ENCODE measurements at regions not wholly inside any gene's neighbourhood (a gene's known extent, or its start where the extent isn't known, plus 50 kb on each side); places are given as distances from the start of the nearest gene placed in this dataset.

DNA sequence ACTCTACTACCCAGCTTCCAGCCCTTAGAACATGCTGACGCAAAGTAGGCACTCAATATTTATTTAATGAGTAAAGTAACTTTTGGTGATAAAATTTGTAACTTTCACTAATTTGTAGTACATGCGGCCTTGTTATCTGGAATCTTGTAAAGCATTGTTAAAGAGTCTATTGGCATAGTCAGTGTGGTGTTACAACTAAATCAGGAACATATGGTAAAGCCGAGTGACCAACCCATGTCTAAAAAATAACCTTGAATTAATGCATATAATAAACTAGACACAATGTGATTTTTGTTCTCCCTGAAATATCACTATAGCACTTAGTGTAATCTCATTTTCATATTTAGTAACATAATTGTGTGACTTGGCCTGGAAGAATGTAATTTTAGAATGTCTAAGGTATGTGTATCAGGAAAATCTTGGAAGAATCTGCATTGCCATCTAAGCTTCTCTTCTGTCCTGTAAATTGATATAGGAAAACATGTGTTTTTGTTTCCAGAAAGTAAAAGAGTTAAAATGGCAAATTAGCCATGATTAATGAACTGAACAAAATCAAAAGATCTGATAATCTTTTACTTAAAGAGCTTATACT, 256.7 kb upstream of the GNAI1 start:
- Histone ChIP-seq H3K27me3 (no peaks in the 10 kb centered on the region), H3K4me1 (no peaks in the 10 kb centered on the region), H3K27ac (no peak overlapping the region), H3K36me3 (no peaks in the 10 kb centered on the region), H3K4me3 (no peak overlapping the region), H3K9me3 (no peaks in the 10 kb centered on the region)
- TF ChIP-seq POLR2A (IDR thresholded peaks at IDR 0.05), result no peak
- no peak for DNase-seq
- ATAC-seq, result no peak
- whole genome bisulfite sequencing (ENCODE audit: insufficient coverage, low coverage, low lambda C conversion rate, missing lambda C conversion rate), result 47% methylated on average over 3 of the region's 3 CpGs
- intact Hi-C loops (cut with DNase I), result no loop called here

DNA sequence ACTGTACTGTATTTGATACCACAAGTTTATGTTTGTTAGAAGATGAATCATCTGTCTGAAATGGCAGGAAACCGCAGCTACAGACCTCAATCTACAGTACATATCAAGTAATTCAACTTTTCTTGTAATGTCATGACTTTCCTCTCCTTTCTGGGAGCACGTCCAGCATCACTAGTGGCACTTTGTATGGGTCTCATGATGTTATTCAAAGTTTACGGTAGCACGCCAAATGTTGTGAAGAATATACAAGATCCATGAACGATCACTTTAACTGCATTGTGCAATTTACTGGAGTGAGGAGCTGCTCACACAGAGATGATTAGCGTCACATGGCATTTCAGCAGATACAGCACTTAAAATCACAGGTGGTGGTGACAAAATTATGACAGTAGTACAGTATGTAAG, 257.8 kb upstream of the GNAI1 start:
- no peaks in the 10 kb centered on the region for H3K36me3 ChIP-seq
- 66% methylated on average over 6 of the region's 6 CpGs for WGBS (ENCODE audit: insufficient coverage, low coverage, low lambda C conversion rate, missing lambda C conversion rate)
- H3K27ac ChIP-seq, result no peak overlapping the region
- no peak overlapping the region for H3K4me3 ChIP-seq
- intact Hi-C loops (cut with DNase I), result no loop called here
- no peak for TF ChIP-seq POLR2A (IDR thresholded peaks at IDR 0.05)
- no peaks in the 10 kb centered on the region for H3K27me3 ChIP-seq
- H3K9me3 ChIP-seq, result no peaks in the 10 kb centered on the region
- no peaks in the 10 kb centered on the region for H3K4me1 ChIP-seq
- DNase-seq (no peak), ATAC-seq (no peak)

DNA sequence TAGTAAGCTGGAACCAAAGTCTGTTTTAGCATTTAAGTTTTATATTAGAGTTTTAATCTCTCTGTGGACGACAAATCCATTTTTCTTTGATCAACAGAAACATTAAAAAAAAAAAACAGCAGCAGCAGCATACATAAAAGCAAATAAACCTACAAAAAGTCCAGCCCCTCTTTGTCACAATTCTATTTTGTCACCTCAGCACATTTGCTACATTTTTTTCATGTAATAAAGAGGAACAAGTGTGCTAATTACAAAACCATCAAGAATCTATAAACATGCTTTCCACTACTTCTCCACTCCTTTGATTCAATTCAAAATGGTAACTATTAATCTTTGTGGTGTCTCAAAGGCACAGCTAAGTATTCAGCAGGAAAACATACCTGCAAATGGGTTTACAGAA, 259.8 kb upstream of the GNAI1 start:
- Histone ChIP-seq H3K9me3 (no peaks in the 10 kb centered on the region), H3K27me3 (no peaks in the 10 kb centered on the region), H3K4me1 (no peaks in the 10 kb centered on the region), H3K36me3 (no peaks in the 10 kb centered on the region), H3K27ac (no peak overlapping the region), H3K4me3 (no peak overlapping the region)
- TF ChIP-seq POLR2A (IDR thresholded peaks at IDR 0.05), result no peak
- TF ChIP-seq, protein P1, sequence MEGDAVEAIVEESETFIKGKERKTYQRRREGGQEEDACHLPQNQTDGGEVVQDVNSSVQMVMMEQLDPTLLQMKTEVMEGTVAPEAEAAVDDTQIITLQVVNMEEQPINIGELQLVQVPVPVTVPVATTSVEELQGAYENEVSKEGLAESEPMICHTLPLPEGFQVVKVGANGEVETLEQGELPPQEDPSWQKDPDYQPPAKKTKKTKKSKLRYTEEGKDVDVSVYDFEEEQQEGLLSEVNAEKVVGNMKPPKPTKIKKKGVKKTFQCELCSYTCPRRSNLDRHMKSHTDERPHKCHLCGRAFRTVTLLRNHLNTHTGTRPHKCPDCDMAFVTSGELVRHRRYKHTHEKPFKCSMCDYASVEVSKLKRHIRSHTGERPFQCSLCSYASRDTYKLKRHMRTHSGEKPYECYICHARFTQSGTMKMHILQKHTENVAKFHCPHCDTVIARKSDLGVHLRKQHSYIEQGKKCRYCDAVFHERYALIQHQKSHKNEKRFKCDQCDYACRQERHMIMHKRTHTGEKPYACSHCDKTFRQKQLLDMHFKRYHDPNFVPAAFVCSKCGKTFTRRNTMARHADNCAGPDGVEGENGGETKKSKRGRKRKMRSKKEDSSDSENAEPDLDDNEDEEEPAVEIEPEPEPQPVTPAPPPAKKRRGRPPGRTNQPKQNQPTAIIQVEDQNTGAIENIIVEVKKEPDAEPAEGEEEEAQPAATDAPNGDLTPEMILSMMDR (IDR thresholded peaks at IDR 0.05), result no peak
- intact Hi-C loops (cut with DNase I), result no loop called here
- ATAC-seq, result no peak
- 17% methylated on average over 1 of the region's 1 CpG for WGBS (ENCODE audit: insufficient coverage, low coverage, low lambda C conversion rate, missing lambda C conversion rate)
- no peak for DNase-seq

DNA sequence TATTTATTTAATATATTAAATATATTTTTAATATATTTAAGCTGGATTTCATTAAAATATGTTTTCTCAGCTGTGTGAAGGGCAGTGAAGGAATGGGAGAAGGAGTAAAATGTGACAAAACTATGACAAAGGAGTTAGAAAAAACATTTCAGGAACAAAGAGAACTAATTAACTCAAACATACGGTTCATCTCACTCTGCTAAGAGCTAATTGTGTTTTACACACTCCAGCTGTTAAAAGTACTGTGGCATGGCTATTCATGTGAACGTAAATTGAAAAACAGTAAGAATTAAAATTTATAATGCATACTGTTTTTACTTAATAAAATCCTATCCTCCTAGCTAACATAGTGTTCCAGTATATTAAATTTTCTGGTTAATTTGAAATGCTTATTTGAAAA, 262.5 kb upstream of the GNAI1 start:
- no peaks in the 10 kb centered on the region for H3K9me3 ChIP-seq
- H3K27ac ChIP-seq, result no peak overlapping the region
- TF ChIP-seq POLR2A (IDR thresholded peaks at IDR 0.05), result no peak
- TF ChIP-seq, protein P1 (IDR thresholded peaks at IDR 0.05), result no peak
- no peaks in the 10 kb centered on the region for H3K27me3 ChIP-seq
- H3K36me3 ChIP-seq, result no peaks in the 10 kb centered on the region
- DNase-seq (no peak), ATAC-seq (no peak)
- intact Hi-C loops (cut with DNase I), result no loop called here
- WGBS (ENCODE audit: insufficient coverage, low coverage, low lambda C conversion rate, missing lambda C conversion rate), result 42% methylated on average over 2 of the region's 2 CpGs
- H3K4me3 ChIP-seq, result no peak overlapping the region
- no peaks in the 10 kb centered on the region for H3K4me1 ChIP-seq

DNA sequence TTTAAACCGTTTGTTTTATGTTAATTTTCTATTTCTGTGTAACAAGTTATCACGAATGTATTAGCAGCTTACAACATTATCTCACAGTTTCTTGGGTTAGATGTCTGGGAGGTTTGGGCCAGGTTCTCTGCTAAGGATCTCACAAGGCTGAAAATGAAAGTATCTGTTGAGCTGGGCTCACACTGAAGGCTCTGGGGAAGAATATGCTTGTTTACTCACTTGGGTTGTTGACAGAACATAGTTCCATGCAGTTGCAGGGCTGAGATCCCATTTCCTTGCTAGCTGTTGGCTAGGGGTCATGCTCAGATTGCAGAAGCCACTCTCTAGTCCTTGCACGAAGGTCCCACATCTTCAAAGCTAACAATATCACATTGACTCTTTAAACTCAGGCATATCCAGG, 266.6 kb upstream of the GNAI1 start:
- DNase-seq (no peak), ATAC-seq (peak in 2 of 4 donors; percentile 19 to 47)
- no peaks in the 10 kb centered on the region for H3K36me3 ChIP-seq
- no peak overlapping the region for H3K27ac ChIP-seq
- no peaks in the 10 kb centered on the region for H3K9me3 ChIP-seq
- TF ChIP-seq, protein P1 (IDR thresholded peaks at IDR 0.05), result no peak
- TF ChIP-seq POLR2A (IDR thresholded peaks at IDR 0.05), result no peak
- H3K4me1 ChIP-seq, result no peaks in the 10 kb centered on the region
- intact Hi-C loops (cut with DNase I), result no loop called here
- 33% methylated on average over 3 of the region's 3 CpGs for WGBS (ENCODE audit: insufficient coverage, low coverage, low lambda C conversion rate, missing lambda C conversion rate)
- no peak overlapping the region for H3K4me3 ChIP-seq
- H3K27me3 ChIP-seq, result no peaks in the 10 kb centered on the region

Measured in right lobe of liver (tissue), 6 donors.